ENCODE measurements at regions not wholly inside any gene's neighbourhood (a gene's known extent, or its start where the extent isn't known, plus 50 kb on each side); places are given as distances from the start of the nearest gene placed in this dataset.
"Not testable (repeated sequence)": the region's sequence is repeated elsewhere in the genome, so short reads cannot be mapped to it uniquely, and the experiment has no call there.

- H3K36me3 ChIP-seq (ENCODE audit: control insufficient read depth in 2 of 3, insufficient read depth in 3 of 3, low read length in 3 of 3); H3K9me3 ChIP-seq (ENCODE audit: control insufficient read depth in 2 of 3, insufficient read depth in 1 of 3, low read length in 3 of 3); H3K27ac ChIP-seq (ENCODE audit: low read depth in 2 of 2, low read length in 2 of 2); H3K4me3 ChIP-seq (ENCODE audit: low read length in 3 of 3); H3K27me3 ChIP-seq (ENCODE audit: control insufficient read depth, insufficient read depth, low read length); H3K4me1 ChIP-seq (ENCODE audit: control insufficient read depth in 2 of 3, insufficient read depth in 2 of 3, low read depth in 1 of 3, low read length in 3 of 3); FAIRE-seq; intact Hi-C loops (cut with DNase I); H3K9ac ChIP-seq (ENCODE audit: low read length in 3 of 3): not testable (repeated sequence)
- DNase-seq: peak in 1 of 5 donors; percentile 55
Measured at GRCh38 chr10:38969553-38969952, 875.4 kb downstream of the ZNF37A start.

GRCh38 chr10:38979535-38979934, 885.4 kb downstream of the ZNF37A start:
- H3K4me1 ChIP-seq (ENCODE audit: control insufficient read depth in 2 of 3, insufficient read depth in 2 of 3, low read depth in 1 of 3, low read length in 3 of 3): no peaks in the 10 kb centered on the region
- FAIRE-seq (no peak), DNase-seq (peak in 1 of 5 donors; percentile 52)
- peaks cover 0 to 3% (median 2%) of the 10 kb centered on the region in 3 donors for H3K9me3 ChIP-seq (ENCODE audit: control insufficient read depth in 2 of 3, insufficient read depth in 1 of 3, low read length in 3 of 3)
- no peaks in the 10 kb centered on the region for H3K27me3 ChIP-seq (ENCODE audit: control insufficient read depth, insufficient read depth, low read length)
- H3K4me3 ChIP-seq (ENCODE audit: low read length in 3 of 3): no peak overlapping the region
- TF ChIP-seq CTCF (IDR thresholded peaks at IDR 0.05; ENCODE audit: borderline replicate concordance, extremely low read depth, insufficient read depth): no peak
- H3K36me3 ChIP-seq (ENCODE audit: control insufficient read depth in 2 of 3, insufficient read depth in 3 of 3, low read length in 3 of 3): no peaks in the 10 kb centered on the region
- intact Hi-C loops (cut with DNase I): no loop called here
- no peak overlapping the region for H3K27ac ChIP-seq (ENCODE audit: low read depth in 2 of 2, low read length in 2 of 2)
- H3K9ac ChIP-seq (ENCODE audit: low read length in 3 of 3): no peak overlapping the region
